SJCRH30 (cell line): ENCODE measurements at regions not wholly inside any gene's neighbourhood (a gene's known extent, or its start where the extent isn't known, plus 50 kb on each side); places are given as distances from the start of the nearest gene placed in this dataset.

ENCODE experiments used
- DNase-seq, 2 experiments: peaks; one replicate each; pipeline ENCODE4 v3.0.0-alpha.2; 2015 to 2020
- H3K27ac ChIP-seq: fragments of 250-450 bp; sonication (Bioruptor Pico); 2 replicates; pipeline ENCODE4 v1.5.1; 2020; ENCODE audit warnings: mild to moderate bottlenecking, moderate library complexity
- H3K27me3 ChIP-seq: fragments of 250-450 bp; sonication (Bioruptor Pico); 2 replicates; pipeline ENCODE4 v1.5.1; 2020; ENCODE audit warnings: mild to moderate bottlenecking, moderate library complexity
- H3K36me3 ChIP-seq: fragments of 250-450 bp; sonication (Bioruptor Pico); 2 replicates; pipeline ENCODE4 v1.5.1; 2020; ENCODE audit warnings: mild to moderate bottlenecking, moderate library complexity
- H3K4me1 ChIP-seq: fragments of 250-450 bp; sonication (Bioruptor Pico); 2 replicates; pipeline ENCODE4 v1.5.1; 2020; ENCODE audit warnings: mild to moderate bottlenecking, moderate library complexity
- H3K4me3 ChIP-seq: fragments of 250-450 bp; sonication (Bioruptor Pico); 2 replicates; pipeline ENCODE4 v1.5.1; 2020; ENCODE audit warnings: mild to moderate bottlenecking, moderate library complexity
- H3K9me3 ChIP-seq: fragments of 250-450 bp; sonication (Bioruptor Pico); replicated peaks from 2 replicates; pipeline ENCODE4 v1.5.1; 2020; ENCODE audit warnings: mild to moderate bottlenecking, moderate library complexity

DNA sequence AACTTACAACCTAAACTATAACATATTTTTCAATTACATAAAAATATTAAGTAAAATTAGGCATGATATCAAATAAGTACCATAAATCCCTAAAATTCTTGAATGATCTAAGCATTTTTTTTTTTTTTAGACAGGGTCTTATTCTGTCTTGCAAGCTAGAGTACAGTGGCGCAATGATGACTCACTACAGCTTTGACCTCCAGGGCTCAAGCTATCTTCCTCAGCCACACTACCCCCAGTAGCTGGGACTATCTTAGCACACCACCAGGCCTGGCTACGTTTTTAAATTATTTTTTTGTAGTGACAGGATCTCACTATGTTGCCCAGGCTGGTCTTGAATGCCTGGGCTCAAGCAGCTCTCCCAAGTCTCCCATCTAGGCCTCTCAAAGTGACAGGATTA is 1042.3 kb downstream of the FSTL5 start:
- DNase-seq = peak in 1 of 2 experiments; percentile 5
- H3K36me3 ChIP-seq = no peaks in the 10 kb centered on the region
- H3K4me1 ChIP-seq = no peaks in the 10 kb centered on the region
- H3K9me3 ChIP-seq = no peaks in the 10 kb centered on the region
- H3K27ac ChIP-seq = no peak overlapping the region
- no peaks in the 10 kb centered on the region for H3K27me3 ChIP-seq
- no peak overlapping the region for H3K4me3 ChIP-seq

DNA sequence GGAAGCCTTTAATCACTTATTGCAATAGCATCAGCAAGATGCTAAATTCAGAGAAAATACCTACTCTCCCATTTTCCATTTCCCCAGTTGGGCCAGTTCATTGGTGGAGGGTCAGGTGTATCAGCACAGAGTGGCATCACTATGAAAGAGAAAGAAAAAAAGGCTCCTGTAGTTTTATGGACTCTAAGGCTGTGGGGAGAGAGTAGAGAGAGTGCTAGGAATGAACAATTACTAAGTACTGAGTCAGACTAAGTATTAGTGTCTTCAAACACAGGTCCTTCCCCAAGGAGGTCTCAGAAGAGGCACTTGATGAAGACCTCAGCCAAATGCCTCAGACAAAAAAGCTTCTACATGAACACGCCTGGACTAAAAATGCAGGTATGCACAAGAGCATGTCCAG is 1061.9 kb downstream of the FSTL5 start:
- peaks cover 17% of the 10 kb centered on the region for H3K4me1 ChIP-seq
- DNase-seq = no peak
- H3K9me3 ChIP-seq = no peaks in the 10 kb centered on the region
- no peak overlapping the region for H3K27ac ChIP-seq
- H3K27me3 ChIP-seq = no peaks in the 10 kb centered on the region
- no peak overlapping the region for H3K4me3 ChIP-seq
- no peaks in the 10 kb centered on the region for H3K36me3 ChIP-seq

DNA sequence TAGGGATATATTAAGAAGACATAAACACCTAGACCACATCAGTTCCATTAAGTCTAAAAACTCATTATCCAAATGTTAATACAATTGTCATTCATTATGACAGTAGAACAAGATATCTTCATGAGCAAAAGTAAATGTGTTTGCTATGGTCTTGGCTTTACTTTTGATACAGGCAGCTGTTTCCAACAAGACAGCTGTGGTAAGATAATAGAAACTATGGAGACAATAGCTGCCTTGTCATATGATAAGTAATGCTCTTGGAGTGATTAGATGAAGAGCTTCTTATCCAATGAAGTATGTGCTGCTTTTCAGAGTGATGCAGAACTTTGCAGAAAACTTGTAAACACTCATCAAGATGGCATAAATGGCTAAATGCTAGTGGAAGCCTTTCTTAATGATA is 1066.0 kb downstream of the FSTL5 start:
- Histone ChIP-seq H3K4me3 (no peak overlapping the region), H3K9me3 (no peaks in the 10 kb centered on the region), H3K27me3 (no peaks in the 10 kb centered on the region), H3K4me1 (peaks cover 17% of the 10 kb centered on the region), H3K36me3 (no peaks in the 10 kb centered on the region), H3K27ac (peak overlapping the region; percentile 85)
- DNase-seq = peak in 1 of 2 experiments; percentile 73

DNA sequence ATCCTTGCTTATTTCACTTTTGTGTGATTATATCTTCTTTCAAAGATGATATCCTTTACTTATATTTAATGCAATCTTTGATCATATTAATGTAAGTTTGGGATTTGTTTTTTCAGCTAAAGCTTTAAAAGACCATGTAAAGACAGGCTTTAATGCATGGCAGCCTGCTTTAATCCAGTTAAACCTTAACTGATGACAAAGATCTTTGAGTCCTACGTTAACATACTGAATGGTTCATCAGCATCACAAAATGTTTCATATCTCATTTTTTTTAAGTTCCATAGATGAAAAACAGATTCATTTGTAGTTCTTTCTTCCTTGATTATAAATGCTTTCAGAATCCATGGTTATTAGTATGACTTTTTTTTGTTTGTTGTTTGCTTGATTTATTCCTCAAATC is 1102.8 kb downstream of the FSTL5 start:
- no peak for DNase-seq
- Histone ChIP-seq H3K27me3 (no peaks in the 10 kb centered on the region), H3K4me3 (no peak overlapping the region), H3K4me1 (no peaks in the 10 kb centered on the region), H3K27ac (no peak overlapping the region), H3K9me3 (no peaks in the 10 kb centered on the region), H3K36me3 (no peaks in the 10 kb centered on the region)
